HFF-Myc (cell line): ENCODE measurements at regions not wholly inside any gene's neighbourhood (a gene's known extent, or its start where the extent isn't known, plus 50 kb on each side); places are given as distances from the start of the nearest gene placed in this dataset.
A peak's percentile ranks its signal among the peaks of the same experiment; 100 is the strongest.
"Not testable (repeated sequence)": the region's sequence is repeated elsewhere in the genome, so short reads cannot be mapped to it uniquely, and the experiment has no call there.

ENCODE experiments used
- DNase-seq: peaks from one replicate; pipeline ENCODE4 v3.0.0-alpha.2; 2011; ENCODE audit warnings: low read depth; ENCODE audit errors: extremely low read depth
- H3K4me3 ChIP-seq: replicated peaks from 2 replicates; pipeline ENCODE4 v1.5.1; 2011; ENCODE audit warnings: low read depth, mild to moderate bottlenecking, control low read depth, low read length
- TF ChIP-seq, protein P1 (sequence below): IDR thresholded peaks from 2 replicates; pipeline ENCODE4 v1.5.1; 2012; ENCODE audit warnings: mild to moderate bottlenecking, low read depth, low read length, control low read depth; ENCODE audit errors: missing control alignments

DNA sequence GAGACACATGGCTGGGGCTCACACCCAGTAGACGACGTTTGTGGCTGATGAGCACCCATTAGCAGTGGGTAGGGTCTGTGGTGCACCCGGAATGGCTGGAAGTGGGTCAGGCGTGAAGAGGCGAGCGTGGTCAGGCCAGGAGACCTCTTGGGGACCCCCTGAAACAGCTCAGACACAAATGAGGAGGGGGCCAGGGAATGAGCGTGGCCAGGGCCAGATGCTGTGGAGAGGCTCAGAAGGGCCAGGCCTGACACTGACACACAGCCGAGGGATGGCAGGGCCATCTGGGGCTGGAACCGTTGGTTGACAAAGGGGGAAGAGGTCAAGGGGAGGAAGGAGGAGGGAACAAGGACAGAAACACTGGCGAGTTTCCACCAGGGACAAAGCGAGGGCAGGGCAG lies 162.8 kb downstream of the SHANK2 start:
- TF ChIP-seq, protein P1, sequence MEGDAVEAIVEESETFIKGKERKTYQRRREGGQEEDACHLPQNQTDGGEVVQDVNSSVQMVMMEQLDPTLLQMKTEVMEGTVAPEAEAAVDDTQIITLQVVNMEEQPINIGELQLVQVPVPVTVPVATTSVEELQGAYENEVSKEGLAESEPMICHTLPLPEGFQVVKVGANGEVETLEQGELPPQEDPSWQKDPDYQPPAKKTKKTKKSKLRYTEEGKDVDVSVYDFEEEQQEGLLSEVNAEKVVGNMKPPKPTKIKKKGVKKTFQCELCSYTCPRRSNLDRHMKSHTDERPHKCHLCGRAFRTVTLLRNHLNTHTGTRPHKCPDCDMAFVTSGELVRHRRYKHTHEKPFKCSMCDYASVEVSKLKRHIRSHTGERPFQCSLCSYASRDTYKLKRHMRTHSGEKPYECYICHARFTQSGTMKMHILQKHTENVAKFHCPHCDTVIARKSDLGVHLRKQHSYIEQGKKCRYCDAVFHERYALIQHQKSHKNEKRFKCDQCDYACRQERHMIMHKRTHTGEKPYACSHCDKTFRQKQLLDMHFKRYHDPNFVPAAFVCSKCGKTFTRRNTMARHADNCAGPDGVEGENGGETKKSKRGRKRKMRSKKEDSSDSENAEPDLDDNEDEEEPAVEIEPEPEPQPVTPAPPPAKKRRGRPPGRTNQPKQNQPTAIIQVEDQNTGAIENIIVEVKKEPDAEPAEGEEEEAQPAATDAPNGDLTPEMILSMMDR, result no peak
- DNase-seq, result no peak
- no peak overlapping the region for H3K4me3 ChIP-seq

DNA sequence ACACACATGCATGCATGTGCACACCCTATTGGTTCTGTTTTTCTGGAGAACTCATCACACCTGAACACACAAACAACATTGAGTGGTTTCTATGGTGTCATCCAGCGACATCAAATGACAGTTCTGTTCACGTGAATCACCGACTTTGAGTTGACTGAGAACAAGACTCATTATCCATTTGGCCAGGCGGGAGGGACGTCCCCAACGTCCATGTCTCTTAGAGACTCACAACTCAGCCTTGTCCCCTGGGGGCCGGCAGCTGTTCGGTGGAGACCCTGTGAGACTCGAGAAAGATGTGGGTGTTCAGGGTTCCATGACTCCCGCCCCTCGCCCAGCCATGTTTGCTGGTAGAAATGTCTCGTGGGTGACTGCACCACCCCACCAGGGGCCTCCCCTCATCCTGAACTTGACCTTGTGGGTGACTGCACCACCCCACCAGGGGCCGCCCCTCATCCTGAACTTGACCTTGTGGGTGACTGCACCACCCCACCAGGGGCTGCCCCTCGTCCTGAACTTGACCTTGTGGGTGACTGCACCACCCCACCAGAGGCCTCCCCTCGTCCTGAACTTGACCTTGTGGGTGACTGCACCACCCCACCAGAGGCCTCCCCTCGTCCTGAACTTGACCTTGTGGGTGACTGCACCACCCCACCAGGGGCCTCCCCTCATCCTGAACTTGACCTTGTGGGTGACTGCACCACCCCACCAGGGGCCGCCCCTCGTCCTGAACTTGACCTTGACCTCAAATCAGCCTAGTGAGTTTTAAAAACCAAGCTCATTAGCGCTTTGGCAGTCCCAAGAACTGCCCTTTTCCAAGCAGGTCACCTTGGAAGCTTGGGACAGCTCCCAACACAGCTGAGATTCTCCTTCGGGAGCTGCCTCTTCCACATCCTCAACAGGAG lies 163.8 kb downstream of the SHANK2 start:
- not testable (repeated sequence) for DNase-seq, H3K4me3 ChIP-seq

DNA sequence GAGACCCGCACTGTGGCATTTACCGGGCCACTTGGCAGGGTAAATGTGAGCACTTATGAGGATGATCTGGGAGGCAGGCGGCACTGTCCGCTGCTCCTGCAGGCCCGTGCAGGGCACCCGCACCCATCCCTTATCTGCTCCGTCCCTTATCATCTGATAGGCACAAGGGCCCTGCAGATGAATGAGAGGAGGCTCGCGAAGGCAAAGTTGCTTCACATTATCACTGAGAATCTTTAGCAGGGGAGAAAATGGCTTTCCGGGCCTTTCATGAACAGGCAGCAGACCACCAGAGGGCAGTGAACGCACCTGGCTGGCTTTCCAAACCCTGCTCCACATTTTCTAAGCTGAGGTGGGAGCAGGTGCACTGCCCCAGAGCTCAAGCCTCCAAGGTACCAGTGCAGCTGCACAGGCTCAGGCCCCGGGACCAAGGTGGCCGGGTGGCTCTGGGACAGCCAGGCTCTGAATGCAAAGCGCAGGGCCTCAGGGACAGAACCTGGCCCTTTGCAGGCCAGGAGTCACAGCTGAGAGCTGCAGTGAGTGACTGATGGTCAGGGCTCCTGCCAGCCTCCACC lies 165.6 kb downstream of the SHANK2 start:
- TF ChIP-seq, protein P1, result peak; percentile 61
- no peak for DNase-seq

DNA sequence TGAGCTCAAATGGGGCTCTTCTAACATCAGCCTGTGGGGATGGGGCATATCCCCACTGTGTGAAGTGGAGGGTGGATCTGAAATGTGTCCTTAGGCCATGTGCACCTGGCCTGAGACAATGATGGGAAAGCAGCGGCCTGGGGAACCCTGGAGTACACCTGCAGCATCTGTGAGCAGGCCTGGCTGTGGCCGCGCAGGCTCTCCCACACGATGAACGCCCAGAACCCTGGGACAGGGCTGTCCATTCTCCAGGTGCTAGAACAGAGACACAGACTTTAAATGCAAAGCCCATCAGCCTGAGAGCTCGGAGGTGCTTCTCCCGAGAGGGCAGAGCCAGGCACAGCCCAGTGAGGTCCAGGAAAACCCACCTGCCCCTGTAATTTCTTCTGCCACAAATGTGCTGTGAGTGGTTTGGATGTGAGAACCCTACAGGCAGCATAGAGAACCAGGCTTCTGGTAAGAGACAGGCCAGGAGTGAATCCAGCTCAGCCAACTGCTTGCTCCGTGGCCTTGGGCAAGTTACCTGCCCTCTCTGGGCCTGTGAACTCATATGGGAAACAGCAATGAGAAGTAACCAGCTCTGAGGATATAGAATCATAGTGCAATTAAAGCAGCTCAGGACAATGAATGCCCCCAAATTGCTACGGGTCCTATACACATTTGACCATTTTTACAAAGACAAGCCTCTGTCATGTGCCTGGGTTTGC lies 167.9 kb downstream of the SHANK2 start:
- no peak for DNase-seq
- TF ChIP-seq, protein P1, result no peak
- H3K4me3 ChIP-seq, result no peak overlapping the region

More for the DNA sequence above, 165.6 kb downstream of the SHANK2 start:
- H3K4me3 ChIP-seq, result no peak overlapping the region

DNA sequence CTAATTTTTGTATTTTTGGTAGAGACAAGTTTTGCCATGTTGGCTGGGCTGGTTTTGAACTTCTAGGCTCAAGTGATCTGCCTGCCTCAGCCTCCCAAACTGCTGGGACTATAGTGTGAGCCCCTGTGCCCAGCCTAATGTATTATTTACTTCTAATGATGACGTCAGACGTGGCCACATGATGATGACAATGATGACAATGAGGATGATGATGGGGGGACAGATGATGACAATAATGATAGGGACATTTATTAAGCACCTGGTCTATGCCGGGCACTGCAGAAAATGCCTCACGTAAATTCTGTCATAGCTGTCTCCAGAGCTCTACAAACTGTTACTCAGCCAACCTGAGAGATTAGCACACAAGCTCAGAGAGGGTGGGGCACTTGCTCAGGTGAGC lies 169.3 kb downstream of the SHANK2 start:
- no peak overlapping the region for H3K4me3 ChIP-seq
- no peak for DNase-seq
- TF ChIP-seq, protein P1, result no peak

DNA sequence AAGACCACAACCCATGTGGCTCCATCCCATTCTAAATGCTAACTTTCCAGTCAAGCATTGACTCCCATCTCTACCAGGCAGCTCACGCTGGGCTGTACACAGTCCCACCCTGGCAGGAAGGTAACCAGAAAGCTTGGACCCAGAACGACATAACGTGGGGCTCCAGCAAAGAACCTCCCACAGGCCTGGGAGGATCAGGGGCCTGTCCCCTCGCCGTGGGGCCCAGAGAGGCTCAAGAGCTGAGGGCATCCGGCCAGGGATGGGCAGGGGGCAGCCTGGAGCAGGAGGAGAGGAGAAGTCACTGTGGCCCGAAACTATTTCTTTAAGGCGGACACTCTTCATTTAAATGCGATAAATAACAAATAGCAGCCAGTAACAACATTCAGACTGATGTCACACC lies 169.9 kb downstream of the SHANK2 start:
- TF ChIP-seq, protein P1, result no peak
- DNase-seq, result no peak
- H3K4me3 ChIP-seq, result no peak overlapping the region

DNA sequence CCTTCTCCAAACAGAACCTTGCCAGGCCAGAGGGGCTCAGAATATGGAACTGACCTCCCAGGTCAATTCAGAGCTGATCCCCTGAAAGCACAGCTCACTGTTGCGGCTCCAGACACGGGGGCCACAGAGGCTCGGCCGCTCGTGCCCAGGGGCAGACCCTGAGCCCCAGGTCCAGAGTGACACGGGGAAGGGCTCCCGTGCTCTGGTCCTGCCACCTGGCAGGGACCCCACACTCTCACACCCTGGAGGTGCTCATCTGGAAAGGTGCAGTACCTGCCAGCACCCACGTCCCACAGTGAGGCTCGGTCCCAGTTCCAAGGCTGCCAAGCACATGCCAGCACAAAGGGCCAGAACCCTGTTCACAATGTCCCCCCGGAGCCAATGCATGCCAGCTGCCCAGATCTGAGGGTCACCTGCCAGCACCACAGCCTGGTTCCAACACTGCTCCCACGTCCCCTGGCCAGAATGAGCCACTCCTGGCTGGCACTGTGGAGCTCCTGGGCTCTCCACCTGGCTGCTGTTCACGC lies 170.6 kb downstream of the SHANK2 start:
- TF ChIP-seq, protein P1, result no peak
- no peak overlapping the region for H3K4me3 ChIP-seq
- DNase-seq, result no peak
